Daoy (cell line): ENCODE measurements at regions not wholly inside any gene's neighbourhood (a gene's known extent, or its start where the extent isn't known, plus 50 kb on each side); places are given as distances from the start of the nearest gene placed in this dataset.
A peak's percentile ranks its signal among the peaks of the same experiment; 100 is the strongest.
"Not testable (repeated sequence)": the region's sequence is repeated elsewhere in the genome, so short reads cannot be mapped to it uniquely, and the experiment has no call there.

Experiments used
- DNase-seq: peaks from one replicate; pipeline ENCODE4 v3.0.0-alpha.2; 2015; ENCODE audit warnings: low read depth

DNA sequence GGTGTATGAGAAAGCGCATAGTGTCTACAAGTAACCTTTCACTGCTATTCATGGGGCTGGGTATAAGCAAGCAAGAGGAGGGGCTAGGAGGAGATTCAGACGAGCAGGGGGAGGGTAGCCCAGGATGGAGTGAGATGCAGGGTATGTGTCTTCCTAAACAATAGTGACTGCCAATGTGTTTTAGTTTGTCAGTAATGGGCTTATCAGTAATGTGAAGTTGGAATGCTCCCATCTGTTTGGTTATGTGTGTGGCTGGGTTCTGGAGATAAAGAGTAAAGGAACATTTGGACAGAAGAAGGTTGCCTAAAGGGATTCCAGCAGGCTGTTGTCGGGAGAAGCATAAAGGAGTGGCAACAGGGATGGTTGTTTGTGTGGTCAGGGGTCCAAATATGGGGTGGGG, 62.7 kb upstream of the EZR start:
- not testable (repeated sequence) for DNase-seq

DNA sequence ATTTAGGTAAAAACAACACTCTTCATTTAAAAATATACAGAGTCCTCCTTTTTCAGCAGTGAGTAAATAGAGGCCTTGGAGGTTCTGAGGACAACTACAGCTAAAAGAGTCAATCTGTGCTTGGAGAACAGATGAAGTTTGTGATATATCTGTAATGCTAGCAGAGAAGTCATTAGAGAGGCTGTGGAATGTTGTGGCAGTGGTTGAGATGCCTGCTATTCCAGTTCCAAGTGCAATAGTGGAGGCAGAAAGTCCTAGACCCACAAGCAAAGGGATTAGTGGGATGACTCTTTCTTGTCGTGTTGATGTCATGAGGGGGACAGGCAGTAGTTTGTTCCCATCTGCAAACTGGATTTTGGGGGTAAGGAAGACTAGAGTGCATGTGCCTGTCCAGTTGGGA, 62.1 kb upstream of the EZR start:
- not testable (repeated sequence) for DNase-seq

DNA sequence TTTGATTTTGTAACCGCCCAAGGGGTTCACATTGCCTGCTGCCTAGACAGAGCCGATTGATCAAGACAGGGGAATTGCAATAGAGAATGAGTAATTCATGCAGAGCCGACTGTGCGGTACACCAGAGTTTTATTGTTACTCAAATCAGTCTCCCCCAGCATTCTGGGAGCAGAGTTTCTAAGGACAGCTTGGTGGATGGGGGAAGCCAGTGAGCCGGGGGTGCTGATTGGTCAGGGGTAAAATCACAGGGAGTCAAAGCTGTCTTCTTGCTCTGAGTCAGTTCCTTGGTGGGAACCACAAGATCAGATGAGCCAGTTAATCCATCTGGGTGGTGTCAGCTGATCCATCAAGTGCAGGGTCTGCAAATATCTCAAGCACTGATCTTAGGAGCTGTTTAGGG, 60.0 kb upstream of the EZR start:
- DNase-seq: peak; percentile 45

DNA sequence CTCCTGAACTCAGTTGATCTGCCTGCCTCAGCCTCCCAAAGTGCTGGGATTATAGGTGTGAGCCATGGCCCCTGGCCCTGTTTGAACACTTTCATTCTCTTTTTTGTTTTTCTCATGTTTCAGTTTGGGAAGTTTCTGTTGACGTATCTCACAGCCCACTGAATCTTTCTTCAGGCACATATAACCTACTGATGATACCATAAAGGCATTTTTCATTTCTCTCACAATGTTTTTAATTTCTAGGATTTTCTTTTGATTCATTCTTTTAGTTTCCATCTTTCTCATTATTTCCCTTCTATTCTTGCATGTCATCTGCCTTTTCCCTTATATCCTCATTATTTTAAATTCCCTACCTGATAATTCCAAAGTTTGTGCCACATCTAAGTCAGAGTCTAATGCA, 58.5 kb upstream of the EZR start:
- DNase-seq: no peak

DNA sequence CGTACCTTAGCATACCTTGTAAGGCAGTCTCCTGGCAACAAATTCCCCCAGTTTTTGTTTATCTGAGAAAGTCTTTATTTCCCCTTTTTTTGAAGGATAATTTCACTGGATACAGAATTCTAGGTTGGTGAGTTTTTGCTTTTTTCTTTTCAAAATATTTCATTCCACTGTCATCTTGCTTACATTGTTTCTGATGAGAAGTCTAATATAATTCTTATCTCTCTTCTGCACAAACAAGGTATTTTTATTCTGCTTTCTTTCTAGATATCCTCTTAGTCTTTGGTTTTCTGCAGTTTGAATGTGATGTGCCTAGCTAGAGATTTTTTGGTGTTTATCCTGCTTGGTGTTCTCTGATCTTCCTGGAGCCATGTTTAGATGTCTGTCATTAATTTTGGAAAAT, 57.7 kb upstream of the EZR start:
- DNase-seq: no peak

DNA sequence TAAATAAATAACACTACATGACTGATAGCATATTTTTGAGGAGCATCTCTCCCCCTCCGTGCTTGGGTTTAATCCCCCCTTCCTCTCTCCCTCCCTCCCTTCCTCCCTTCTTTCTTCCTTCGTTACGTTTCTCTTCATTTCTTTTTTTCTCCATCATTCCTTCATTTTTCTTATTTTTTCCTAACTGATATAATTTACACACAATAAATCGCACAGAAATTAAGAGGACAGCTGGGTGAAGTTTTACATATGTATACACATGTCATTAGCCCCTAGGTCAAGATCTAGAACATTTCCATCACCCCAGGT, 51.4 kb upstream of the EZR start:
- DNase-seq: no peak

DNA sequence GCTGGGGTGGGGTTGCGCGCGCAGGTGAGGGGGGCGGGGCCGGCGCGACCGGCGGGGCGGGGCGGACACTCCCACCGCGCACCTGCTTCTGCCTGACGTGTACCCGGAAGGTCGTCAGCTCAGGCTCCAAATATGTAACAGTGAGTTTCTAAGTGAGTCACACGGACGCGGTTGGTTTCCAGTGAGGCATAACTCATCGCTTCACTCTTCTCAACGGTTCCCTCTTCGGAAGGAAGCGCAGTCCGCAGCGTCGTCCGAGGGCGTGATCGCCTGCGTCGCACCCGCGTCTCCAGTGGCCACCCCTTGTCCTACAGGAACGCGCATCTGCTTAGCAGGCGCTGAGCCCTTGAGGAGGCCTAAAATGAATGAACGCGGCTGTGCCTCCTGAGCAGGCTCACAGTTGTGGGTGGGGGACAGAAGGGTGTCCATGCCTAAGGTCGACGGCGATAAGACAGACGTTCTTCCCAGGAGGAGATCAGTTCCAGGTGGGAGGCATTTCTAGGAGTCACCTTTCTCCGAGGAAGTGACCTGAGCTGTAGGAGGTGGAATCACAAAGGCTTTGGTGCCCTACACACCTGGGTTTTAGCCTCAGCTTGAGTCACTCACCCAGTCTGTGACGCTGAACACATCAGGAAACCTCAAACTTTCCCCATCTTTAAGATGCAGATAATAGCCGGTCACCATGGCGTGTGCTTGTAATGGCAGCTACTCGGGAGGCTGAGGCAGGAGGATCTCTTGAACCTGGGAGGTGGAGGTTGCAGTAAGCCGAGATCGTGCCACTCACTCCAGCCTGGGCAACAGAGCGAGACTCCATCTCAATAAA, 50.9 kb upstream of the EZR start:
- peak; percentile 97 for DNase-seq

DNA sequence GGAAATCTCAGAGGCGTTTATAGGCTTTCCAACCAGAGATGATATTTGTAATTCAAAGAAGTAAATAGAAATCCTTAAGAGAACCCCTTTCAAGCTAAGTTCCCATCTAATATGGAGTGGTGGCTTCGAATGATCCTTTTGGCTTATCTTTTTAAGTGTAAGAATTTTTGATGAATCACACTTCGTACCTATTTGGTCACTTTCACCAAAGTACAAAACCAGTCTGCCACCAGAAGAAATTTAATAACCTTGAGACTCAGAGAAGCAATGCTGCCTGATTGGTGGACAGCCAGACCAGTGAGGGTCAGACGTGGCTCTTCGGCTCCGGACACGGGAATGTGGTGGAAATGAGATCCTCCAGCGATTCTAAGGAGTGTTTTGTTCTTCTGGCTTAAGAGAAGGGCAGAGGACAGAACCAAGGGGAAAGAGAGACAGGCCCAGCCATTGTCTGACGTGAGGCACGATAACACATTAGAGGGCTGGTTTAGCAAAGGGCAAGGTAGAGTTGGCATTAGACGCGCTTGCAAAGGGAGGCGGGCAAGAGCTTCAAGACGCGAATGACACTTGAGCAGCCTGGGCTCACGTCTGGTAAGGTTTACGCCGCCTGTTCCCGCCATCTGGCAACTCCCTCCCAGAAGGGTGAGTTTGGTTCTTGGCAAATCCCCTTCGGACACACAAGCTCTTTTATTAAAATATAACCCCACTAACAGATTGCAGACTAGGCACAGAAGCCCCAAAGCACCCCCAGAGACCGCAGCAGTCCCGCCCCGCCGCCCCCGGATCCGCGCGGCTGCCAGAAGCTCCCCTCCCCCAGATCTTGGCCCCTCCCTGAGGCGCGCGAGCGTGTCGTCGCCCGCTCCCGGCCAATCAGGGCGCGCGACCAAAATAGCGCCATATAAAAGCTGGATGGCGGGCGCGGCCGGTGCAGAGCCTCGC, 50.0 kb upstream of the EZR start:
- DNase-seq: no peak
